ENCODE measurements at regions not wholly inside any gene's neighbourhood (a gene's known extent, or its start where the extent isn't known, plus 50 kb on each side); places are given as distances from the start of the nearest gene placed in this dataset.

DNA sequence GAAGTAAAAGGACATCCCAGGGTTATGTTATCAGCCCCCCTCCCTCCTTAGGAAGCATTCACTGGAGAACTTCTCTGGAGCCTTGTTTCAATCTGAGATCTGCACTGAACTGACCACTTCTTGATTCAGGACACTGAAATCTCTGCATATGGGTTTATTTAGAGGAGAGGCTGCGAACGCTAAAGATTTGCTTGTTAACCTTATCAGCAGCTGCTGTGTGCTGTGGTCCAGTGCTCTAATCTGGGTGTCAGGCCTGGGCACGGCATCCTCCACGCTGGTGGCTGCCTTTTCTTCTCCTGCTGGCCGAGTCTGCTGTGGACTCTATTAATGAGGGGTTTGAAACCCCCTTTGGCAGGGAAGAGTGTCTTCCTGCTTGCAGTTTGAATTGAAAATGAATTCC lies 1094.7 kb upstream of the TENM3 start:
- WGBS (ENCODE audit: insufficient coverage), result 62% methylated on average over 2 of the region's 5 CpGs

DNA sequence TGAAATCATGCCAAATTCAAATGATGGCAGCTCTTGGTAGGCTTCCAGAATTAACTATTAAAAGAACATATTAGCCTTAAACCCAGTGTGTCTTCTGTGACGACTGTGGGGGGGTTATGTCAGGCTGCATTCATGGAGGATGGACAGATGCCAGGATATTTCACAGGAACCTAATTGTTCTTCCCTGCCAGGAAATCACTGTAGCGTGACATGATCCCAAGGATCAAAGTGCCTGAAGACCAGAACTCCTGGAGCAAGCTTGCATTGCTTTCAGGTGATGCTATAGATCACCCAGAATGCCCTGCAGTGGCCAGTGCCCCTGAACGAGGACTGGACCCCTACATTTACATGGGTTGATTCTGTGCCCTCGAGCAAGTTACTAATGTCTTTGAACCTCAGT lies 1093.0 kb upstream of the TENM3 start:
- Histone ChIP-seq H3K4me1 (ENCODE audit: control insufficient read depth, insufficient read depth, low read length) (no peaks in the 10 kb centered on the region), H3K27ac (ENCODE audit: low read length) (no peak overlapping the region), H3K4me3 (ENCODE audit: low read length) (no peak overlapping the region), H3K36me3 (ENCODE audit: control insufficient read depth, insufficient read depth, low read length) (no peaks in the 10 kb centered on the region), H3K27me3 (ENCODE audit: control insufficient read depth, insufficient read depth, low read length) (no peaks in the 10 kb centered on the region), H3K9me3 (replicated peaks; ENCODE audit: control insufficient read depth, low read depth, low read length) (no peaks in the 10 kb centered on the region)
- DNase-seq, result peak; percentile 6
- WGBS (ENCODE audit: insufficient coverage), result 89% methylated on average over 1 of the region's 4 CpGs

More for the DNA sequence above, 1094.7 kb upstream of the TENM3 start:
- Histone ChIP-seq H3K9me3 (replicated peaks; ENCODE audit: control insufficient read depth, low read depth, low read length) (no peaks in the 10 kb centered on the region), H3K27me3 (ENCODE audit: control insufficient read depth, insufficient read depth, low read length) (no peaks in the 10 kb centered on the region), H3K27ac (ENCODE audit: low read length) (no peak overlapping the region), H3K36me3 (ENCODE audit: control insufficient read depth, insufficient read depth, low read length) (no peaks in the 10 kb centered on the region), H3K4me1 (ENCODE audit: control insufficient read depth, insufficient read depth, low read length) (no peaks in the 10 kb centered on the region), H3K4me3 (ENCODE audit: low read length) (no peak overlapping the region)
- no peak for DNase-seq

DNA sequence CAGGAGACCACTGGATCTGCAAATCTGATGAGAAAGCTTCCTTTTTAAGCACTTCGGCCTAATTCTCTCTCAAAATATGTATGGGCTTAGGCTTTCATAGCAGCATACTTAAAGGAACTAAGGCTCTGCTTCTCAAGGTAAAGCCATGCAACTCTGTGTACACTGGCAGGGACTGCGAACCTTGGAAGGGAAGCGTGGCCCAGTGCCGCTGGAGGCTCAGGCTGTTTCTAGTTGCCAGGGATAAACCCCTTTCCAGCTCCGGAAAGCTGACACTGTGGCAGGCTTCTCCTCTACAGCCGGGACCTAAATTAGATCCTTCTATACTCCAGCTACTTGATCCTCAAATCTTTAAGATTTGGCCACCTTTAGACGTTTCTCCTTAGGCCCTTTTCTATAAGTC lies 1091.3 kb upstream of the TENM3 start:
- 82% methylated on average over 6 of the region's 7 CpGs for WGBS (ENCODE audit: insufficient coverage)
- Histone ChIP-seq H3K27me3 (ENCODE audit: control insufficient read depth, insufficient read depth, low read length) (no peaks in the 10 kb centered on the region), H3K9me3 (replicated peaks; ENCODE audit: control insufficient read depth, low read depth, low read length) (no peaks in the 10 kb centered on the region), H3K4me3 (ENCODE audit: low read length) (no peak overlapping the region), H3K36me3 (ENCODE audit: control insufficient read depth, insufficient read depth, low read length) (no peaks in the 10 kb centered on the region), H3K27ac (ENCODE audit: low read length) (no peak overlapping the region), H3K4me1 (ENCODE audit: control insufficient read depth, insufficient read depth, low read length) (no peaks in the 10 kb centered on the region)
- DNase-seq, result peak; percentile 39

DNA sequence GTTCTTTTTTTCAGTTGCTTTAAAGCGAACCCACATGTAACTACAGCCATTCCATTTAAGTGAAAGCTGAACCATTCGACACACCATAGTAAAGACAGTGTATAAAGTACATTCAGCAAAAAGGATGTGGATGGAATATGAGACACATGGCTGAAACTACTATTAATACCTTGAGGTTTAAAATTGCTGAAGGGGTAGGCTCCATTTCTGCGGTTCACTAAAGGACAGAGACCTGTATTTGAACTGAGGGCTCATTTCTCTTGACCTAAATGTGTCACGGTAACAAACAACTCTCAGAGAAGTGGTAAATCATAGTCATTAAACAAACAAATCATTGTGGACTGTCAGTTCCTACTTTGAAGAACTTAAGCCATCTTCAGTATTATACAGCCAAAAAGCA lies 1085.6 kb upstream of the TENM3 start:
- Histone ChIP-seq H3K27me3 (ENCODE audit: control insufficient read depth, insufficient read depth, low read length) (no peaks in the 10 kb centered on the region), H3K36me3 (ENCODE audit: control insufficient read depth, insufficient read depth, low read length) (no peaks in the 10 kb centered on the region), H3K4me3 (ENCODE audit: low read length) (no peak overlapping the region), H3K9me3 (replicated peaks; ENCODE audit: control insufficient read depth, low read depth, low read length) (no peaks in the 10 kb centered on the region), H3K4me1 (ENCODE audit: control insufficient read depth, insufficient read depth, low read length) (no peaks in the 10 kb centered on the region), H3K27ac (ENCODE audit: low read length) (no peak overlapping the region)
- WGBS (ENCODE audit: insufficient coverage), result no CpG with 5 or more reads among the region's 4 CpGs
- DNase-seq, result no peak

DNA sequence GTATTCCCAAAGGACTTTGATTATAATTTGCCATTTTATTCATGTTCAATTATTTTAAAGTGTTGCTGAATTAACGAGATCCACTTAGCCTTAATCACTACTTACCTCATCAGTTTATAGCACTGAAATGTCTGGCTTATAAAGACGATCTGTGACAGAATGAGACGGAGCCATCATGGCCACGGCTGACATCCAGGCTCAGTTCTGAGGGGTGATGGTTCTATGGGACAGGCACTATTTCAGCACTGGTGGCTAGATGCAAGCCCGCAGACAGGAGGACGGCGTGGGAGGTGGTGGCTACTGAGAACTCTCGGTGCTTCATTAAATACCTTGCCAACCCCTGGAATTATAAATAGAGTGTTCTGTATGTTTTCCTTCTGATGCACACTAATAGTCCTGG lies 1084.2 kb upstream of the TENM3 start:
- 89% methylated on average over 3 of the region's 8 CpGs for WGBS (ENCODE audit: insufficient coverage)
- DNase-seq, result no peak

DNA sequence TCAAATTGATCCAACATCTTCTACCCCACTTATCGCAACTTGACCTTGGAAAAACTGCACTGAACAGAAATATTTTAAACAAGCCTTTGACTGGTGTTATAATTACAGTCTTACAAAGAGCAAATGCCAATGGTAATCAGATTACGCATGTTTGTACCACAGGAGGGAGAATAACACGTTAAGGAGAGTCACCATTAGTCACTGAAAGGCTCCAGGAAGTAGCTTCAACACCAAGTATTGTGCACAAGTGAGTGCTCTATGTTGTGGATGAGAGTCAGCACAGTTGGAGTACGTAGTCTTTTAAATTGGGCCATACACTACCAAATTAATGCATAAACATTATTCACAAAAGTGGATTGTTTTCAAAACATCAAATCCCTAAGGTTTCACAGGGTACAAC lies 1081.5 kb upstream of the TENM3 start:
- Histone ChIP-seq H3K27ac (ENCODE audit: low read length) (no peak overlapping the region), H3K36me3 (ENCODE audit: control insufficient read depth, insufficient read depth, low read length) (no peaks in the 10 kb centered on the region), H3K4me3 (ENCODE audit: low read length) (no peak overlapping the region), H3K9me3 (replicated peaks; ENCODE audit: control insufficient read depth, low read depth, low read length) (no peaks in the 10 kb centered on the region), H3K27me3 (ENCODE audit: control insufficient read depth, insufficient read depth, low read length) (no peaks in the 10 kb centered on the region), H3K4me1 (ENCODE audit: control insufficient read depth, insufficient read depth, low read length) (no peaks in the 10 kb centered on the region)
- no peak for DNase-seq
- WGBS (ENCODE audit: insufficient coverage), result 58% methylated on average over 2 of the region's 4 CpGs

More for the DNA sequence above, 1084.2 kb upstream of the TENM3 start:
- Histone ChIP-seq H3K36me3 (ENCODE audit: control insufficient read depth, insufficient read depth, low read length) (no peaks in the 10 kb centered on the region), H3K4me1 (ENCODE audit: control insufficient read depth, insufficient read depth, low read length) (no peaks in the 10 kb centered on the region), H3K9me3 (replicated peaks; ENCODE audit: control insufficient read depth, low read depth, low read length) (no peaks in the 10 kb centered on the region), H3K27me3 (ENCODE audit: control insufficient read depth, insufficient read depth, low read length) (no peaks in the 10 kb centered on the region), H3K27ac (ENCODE audit: low read length) (no peak overlapping the region), H3K4me3 (ENCODE audit: low read length) (no peak overlapping the region)

DNA sequence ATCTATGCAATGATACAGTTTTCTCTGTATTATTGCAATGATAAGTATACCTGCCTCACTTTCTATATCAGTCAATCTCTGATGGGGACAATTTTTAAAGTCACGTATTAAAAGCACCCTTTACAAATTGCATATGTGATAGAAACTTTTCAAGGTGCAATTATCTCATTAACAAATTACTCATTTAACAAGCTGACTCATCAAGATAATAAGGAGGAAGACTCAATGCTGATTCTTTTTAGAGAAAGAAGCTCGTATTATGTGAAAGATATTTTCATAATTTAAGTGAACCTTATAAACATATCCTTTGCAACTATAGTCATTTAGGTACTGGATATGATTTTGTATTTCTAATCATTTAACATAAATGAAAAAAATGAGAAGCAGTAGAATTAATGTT lies 1080.9 kb upstream of the TENM3 start:
- no peaks in the 10 kb centered on the region for H3K36me3 ChIP-seq (ENCODE audit: control insufficient read depth, insufficient read depth, low read length)
- no peaks in the 10 kb centered on the region for H3K9me3 ChIP-seq (replicated peaks; ENCODE audit: control insufficient read depth, low read depth, low read length)
- no peaks in the 10 kb centered on the region for H3K27me3 ChIP-seq (ENCODE audit: control insufficient read depth, insufficient read depth, low read length)
- no peaks in the 10 kb centered on the region for H3K4me1 ChIP-seq (ENCODE audit: control insufficient read depth, insufficient read depth, low read length)
- no peak overlapping the region for H3K27ac ChIP-seq (ENCODE audit: low read length)
- no peak overlapping the region for H3K4me3 ChIP-seq (ENCODE audit: low read length)
- WGBS (ENCODE audit: insufficient coverage), result no CpG with 5 or more reads among the region's 2 CpGs
- DNase-seq, result no peak

DNA sequence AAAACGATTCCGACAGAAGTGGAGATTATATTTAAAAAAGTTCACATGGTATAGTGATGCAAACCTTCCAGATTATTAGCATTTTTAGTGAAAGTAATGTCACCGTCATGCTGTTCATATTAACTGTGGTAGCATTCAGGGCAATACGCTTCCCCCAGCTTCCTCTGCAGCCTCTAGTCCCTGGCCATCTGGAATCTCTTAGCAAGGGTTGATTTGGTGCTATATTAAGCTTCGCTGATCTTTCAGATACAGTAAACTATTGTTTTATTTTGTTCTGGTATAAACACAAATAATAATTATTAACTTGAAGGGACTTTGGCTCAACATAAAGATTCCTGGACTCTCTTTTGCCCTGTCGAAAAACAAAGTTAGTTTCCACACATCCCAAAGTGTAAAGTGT lies 1080.5 kb upstream of the TENM3 start:
- no peaks in the 10 kb centered on the region for H3K36me3 ChIP-seq (ENCODE audit: control insufficient read depth, insufficient read depth, low read length)
- H3K4me3 ChIP-seq (ENCODE audit: low read length), result no peak overlapping the region
- no CpG with 5 or more reads among the region's 6 CpGs for WGBS (ENCODE audit: insufficient coverage)
- no peak overlapping the region for H3K27ac ChIP-seq (ENCODE audit: low read length)
- H3K4me1 ChIP-seq (ENCODE audit: control insufficient read depth, insufficient read depth, low read length), result no peaks in the 10 kb centered on the region
- no peaks in the 10 kb centered on the region for H3K27me3 ChIP-seq (ENCODE audit: control insufficient read depth, insufficient read depth, low read length)
- peak; percentile 51 for DNase-seq
- no peaks in the 10 kb centered on the region for H3K9me3 ChIP-seq (replicated peaks; ENCODE audit: control insufficient read depth, low read depth, low read length)

DNA sequence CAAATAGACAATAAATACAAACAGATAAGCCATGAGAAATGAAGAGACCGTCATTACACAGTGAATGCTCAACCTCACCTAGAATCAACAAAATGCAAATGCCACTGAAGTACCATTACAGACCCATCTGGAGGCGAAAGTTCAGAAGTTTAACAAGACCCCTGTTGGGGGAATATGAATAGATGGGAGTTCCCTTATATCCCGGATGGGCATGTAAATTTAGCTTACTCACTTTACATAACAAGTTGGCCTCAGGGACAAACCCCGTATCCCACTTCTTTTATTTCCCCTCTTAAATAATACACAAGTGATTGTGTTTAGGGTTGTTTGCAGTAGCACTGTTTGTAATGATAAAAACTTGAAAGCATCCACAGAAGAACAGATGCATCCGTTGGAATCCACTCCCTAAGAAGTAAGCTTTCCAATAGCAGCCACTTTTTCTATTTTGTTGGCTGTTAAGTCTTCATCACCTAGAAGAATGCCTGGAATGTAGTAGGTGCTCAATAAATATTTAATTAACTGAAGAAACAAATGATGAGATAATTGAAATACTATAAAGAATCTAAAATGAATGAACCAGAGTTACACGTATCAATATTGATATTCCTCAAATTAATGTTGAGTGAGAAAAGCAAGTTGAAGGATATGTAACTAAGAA lies 1076.3 kb upstream of the TENM3 start:
- WGBS (ENCODE audit: insufficient coverage), result no CpG with 5 or more reads among the region's 6 CpGs
- no peaks in the 10 kb centered on the region for H3K9me3 ChIP-seq (replicated peaks; ENCODE audit: control insufficient read depth, low read depth, low read length)
- no peak overlapping the region for H3K4me3 ChIP-seq (ENCODE audit: low read length)
- H3K4me1 ChIP-seq (ENCODE audit: control insufficient read depth, insufficient read depth, low read length), result no peaks in the 10 kb centered on the region
- no peaks in the 10 kb centered on the region for H3K36me3 ChIP-seq (ENCODE audit: control insufficient read depth, insufficient read depth, low read length)
- no peak overlapping the region for H3K27ac ChIP-seq (ENCODE audit: low read length)
- H3K27me3 ChIP-seq (ENCODE audit: control insufficient read depth, insufficient read depth, low read length), result no peaks in the 10 kb centered on the region
- DNase-seq, result no peak

DNA sequence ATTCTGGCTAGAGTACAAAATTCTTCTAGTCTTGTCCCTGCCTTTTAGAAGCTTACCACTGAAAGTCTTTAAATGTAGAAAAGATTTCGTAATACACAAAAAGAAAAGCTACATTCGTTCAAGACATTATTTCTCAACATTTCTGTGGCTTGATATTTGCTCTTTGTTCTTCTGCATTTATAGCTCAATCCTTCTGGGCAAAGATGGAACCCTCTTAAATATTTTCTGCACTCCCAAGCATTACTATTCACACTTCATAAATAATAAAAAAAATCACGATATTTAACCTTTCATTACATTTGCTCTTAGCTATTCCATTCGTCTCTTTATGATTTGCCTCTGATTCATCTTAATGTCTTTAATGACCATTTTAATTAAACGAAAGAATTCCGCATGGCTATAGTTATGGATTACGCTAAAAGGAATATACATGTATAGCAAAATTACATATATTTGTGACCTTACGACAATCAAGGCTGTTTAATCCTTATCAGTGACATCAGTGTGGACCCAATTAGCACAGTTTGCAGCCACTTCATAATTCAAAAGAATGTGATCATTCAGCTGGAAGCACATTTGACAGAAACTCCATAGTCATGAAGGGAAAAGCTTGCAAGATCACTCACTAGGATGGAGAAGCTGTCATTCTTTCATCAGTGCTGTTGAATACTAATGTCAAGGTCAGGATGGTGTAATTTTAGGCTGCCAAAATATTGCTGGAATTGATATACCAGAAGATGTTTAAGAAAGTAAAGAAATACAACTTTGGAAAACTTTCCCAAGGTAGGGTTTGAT lies 1075.0 kb upstream of the TENM3 start:
- no peaks in the 10 kb centered on the region for H3K4me1 ChIP-seq (ENCODE audit: control insufficient read depth, insufficient read depth, low read length)
- 70% methylated on average over 2 of the region's 8 CpGs for WGBS (ENCODE audit: insufficient coverage)
- DNase-seq, result no peak
- H3K27ac ChIP-seq (ENCODE audit: low read length), result no peak overlapping the region
- H3K36me3 ChIP-seq (ENCODE audit: control insufficient read depth, insufficient read depth, low read length), result no peaks in the 10 kb centered on the region
- H3K27me3 ChIP-seq (ENCODE audit: control insufficient read depth, insufficient read depth, low read length), result no peaks in the 10 kb centered on the region
- no peak overlapping the region for H3K4me3 ChIP-seq (ENCODE audit: low read length)
- no peaks in the 10 kb centered on the region for H3K9me3 ChIP-seq (replicated peaks; ENCODE audit: control insufficient read depth, low read depth, low read length)

All from muscle of leg (tissue), 3 donors.